ENCODE measurements at regions not wholly inside any gene's neighbourhood (a gene's known extent, or its start where the extent isn't known, plus 50 kb on each side); places are given as distances from the start of the nearest gene placed in this dataset.
"Not testable (repeated sequence)": the region's sequence is repeated elsewhere in the genome, so short reads cannot be mapped to it uniquely, and the experiment has no call there.

DNA sequence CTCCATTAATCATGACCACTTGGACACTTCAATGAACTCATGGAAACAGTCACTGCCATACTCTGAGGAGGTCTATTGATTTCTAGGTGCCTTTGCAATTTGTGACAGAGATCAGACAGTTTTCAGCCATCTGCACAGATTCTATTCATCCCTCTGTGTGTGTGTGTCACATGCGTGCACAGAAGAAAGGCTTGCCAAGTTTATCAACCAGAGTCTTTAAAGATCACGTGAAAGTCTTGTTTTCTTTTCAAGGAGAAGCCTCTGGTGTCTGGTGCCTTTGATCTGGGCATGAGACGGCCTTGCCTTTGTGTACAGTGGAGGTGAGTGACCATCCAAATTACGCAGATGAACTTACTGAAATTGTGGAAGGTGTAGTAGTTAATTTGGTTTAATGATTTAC, 164.2 kb downstream of the VAPA start:
- no peak for DNase-seq (ENCODE audit: extremely low read depth, low read depth)

DNA sequence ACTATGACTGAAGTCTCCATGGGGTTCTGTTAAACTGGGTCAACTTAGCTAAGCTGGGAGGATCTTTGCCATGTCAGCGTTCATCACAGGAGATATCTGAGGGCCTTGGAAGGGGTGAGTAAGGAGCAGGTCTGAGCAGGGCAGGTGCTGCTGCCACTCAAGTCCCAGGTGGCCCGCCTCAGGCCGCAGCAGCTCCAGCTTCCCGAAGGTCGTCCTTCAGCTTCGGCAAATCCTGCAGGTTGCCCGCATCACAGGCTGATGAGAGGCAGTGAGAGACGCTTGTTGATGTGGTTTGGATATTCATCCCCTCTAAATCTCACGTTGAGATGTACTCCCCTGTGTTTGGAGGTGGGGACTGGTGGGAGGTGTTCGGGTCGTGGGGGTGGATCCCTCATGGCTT, 166.6 kb downstream of the VAPA start:
- no peak for DNase-seq (ENCODE audit: extremely low read depth, low read depth)

DNA sequence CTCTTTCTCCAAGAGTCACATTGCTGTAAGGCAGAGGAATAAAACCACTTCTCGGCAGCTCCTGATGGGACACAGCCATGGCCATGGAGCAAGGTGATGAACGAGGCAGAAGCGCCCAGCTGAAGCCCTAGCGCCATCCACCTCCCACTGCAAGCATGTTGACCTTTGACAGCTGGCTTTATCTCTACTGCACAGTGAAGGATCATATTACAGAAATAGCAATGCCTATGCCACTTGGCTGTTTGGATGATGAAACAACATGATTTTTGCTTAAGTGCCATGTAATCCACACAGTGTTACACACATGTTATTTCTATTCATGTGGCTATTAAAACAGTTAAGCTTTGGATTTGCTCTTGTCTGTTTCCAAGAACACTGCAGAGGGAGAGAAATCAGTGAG, 167.7 kb downstream of the VAPA start:
- no peak for DNase-seq (ENCODE audit: extremely low read depth, low read depth)

DNA sequence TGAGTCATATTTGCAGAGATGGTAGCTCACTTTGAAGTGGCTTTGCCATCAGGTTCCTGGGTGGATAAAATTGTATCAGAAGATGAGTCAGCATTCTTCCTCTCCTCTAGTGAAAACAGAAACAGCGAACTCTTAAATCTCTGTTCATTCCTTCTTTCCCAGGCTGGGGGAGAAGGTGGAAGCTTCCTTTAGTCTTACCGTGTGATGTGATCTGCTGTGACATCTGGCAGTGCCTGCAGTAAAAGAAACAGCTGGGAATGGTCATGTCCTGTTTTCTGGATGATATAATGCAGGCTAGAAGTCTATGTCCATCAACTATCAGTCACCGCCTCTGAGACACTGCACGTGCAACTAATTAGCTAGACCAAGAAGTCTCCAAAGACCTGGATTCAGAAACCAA, 171.6 kb downstream of the VAPA start:
- DNase-seq (ENCODE audit: extremely low read depth, low read depth), result no peak

DNA sequence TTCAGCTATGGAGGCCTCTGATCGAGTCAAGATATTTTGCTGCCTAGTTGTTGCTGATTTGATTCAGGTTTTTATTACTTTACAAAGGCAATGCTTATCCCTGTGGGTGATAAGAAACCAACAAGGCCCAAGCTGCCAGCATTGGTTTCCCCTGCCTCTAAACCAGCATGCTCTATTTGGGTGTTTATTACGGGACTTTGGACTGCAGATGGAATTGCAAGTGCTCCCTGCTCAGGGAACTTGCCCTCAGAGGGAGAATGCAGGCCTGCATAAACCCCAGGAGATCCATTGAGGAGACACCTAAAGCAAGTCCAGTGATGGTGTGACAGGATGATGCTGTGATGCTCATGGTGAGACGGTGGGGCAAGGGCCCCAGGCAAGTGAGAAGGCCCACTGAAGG, 172.1 kb downstream of the VAPA start:
- no peak for DNase-seq (ENCODE audit: extremely low read depth, low read depth)

DNA sequence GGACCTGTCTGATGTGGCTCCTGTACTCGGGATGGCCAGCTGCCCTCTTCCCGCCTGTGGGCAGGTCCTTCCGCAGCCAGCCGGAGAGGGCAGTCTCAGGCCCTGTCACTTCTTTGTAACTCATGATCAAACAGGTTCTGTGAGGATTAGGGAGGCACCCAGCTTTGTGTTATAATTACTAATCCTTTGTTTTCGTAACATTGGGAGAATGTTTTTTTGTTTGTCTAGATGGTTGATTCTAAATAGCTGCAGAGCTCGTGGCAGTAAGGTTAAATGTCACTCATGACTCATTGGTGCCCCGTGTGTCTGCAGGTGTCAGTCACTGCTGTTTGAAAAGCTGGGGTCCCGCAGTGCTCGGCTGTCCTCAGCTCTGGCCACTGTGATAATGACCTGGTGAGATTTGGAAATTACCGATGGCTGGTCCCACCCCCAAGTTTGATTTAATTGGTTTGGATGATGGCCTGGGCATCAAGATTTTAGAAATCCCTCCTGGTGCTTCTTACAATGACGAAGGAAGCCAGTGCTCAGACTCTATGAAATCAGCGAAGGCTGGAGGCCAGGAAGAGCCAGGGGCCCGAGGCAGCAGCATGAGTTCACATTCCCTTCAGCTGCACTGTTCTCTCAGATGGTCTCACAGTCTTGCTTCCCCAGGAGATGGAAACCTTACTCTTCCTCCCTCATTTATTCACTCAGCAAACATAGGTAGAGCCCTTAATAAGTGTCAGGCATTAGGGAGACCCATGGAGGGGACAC, 172.8 kb downstream of the VAPA start:
- DNase-seq (ENCODE audit: extremely low read depth, low read depth), result no peak

DNA sequence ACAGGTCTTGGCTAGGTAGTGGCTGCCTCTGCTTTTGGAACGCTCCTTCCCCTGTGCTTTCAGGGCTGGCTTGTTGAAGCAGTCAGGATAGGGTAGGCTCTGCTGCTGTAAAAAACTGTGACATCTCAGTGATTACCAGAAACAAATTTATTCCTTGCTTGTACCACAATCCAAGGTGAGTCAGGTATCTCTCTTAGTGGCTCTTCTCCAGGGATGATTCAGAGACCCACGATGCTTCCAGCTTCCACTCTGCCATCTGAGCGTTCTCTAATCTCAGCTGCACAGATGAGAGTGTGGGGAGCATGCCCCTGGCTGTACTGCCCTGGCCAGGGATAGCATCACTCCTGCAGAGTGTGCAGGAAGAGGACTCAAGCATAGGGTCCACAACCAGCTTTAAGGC, 174.9 kb downstream of the VAPA start:
- DNase-seq (ENCODE audit: extremely low read depth, low read depth), result no peak

DNA sequence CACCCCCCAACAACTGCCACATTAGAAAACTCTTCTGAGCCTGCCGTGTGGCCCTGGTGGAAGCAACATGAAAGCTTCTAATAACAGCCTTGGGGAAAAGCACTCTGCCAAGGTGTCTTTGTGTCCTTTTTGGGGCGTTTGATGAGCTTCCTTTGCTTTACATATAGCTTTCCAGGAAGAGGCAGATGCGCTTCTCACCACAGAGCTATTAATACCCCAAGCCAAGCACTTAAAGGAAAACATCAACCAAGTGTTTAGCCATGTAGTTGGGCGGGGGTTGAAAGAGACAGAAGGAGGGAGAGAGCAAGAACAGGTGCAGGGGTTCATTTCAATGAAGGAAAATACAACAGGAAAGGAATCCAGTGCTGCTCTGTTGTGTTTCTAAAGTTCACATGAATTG, 176.1 kb downstream of the VAPA start:
- no peak for DNase-seq (ENCODE audit: extremely low read depth, low read depth)

DNA sequence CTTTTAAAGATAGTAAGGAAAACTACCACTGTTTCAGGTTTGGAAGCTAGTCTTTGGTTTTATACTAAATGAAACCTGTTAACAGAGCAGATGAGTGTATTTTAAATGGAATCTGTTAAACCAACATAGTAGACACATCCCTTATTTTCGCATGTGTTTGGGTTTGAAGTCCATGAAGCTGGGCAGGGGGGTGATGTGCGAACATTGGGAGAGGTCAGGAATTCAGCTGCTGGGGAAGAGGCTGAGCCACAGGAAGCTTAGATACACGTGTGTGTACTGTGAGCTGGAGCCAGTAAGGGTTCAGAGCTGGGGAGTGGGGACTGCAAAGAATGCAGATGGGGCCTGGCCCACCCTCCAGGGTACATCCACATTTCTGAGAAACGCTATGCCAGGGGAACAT, 176.9 kb downstream of the VAPA start:
- DNase-seq (ENCODE audit: extremely low read depth, low read depth), result no peak

DNA sequence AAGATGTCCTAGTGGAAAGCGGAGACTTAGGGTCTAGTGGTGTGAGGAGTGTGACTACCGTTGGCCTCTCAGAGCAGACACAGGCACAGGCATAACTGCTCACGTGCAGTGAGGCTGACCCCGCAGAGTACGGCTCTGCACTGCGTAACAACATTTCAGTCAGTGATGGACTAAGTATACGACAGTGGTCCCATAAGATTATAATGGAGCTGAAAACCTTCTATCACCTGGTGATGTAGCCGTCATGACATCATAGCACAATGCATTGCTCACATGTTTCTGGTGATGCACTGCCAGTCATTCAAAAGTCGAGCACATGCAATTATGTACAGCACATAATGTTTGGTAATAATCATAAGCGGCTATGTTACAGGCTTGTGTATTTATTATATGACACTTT, 179.6 kb downstream of the VAPA start:
- no peak for DNase-seq (ENCODE audit: extremely low read depth, low read depth)

DNA sequence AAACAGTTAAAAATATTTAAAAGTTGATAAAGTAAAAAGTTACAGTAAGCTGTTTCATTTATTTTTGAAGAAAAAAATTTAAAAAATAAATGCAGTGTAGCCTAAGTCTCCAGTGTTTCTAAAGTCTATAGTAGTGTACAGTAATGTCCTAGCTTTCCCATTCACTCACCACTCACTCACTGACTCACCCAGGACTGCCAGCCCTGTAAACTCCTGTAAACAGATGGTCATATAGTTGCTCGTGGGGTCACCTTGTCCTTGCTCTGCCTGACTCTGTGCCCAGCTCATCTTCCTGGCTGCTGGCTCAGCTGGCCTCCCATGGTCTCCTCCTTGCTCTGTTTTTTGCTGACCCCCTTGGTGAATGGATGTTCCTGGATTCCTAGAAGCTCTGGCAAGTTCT, 180.3 kb downstream of the VAPA start:
- peak; percentile 6 for DNase-seq (ENCODE audit: extremely low read depth, low read depth)

DNA sequence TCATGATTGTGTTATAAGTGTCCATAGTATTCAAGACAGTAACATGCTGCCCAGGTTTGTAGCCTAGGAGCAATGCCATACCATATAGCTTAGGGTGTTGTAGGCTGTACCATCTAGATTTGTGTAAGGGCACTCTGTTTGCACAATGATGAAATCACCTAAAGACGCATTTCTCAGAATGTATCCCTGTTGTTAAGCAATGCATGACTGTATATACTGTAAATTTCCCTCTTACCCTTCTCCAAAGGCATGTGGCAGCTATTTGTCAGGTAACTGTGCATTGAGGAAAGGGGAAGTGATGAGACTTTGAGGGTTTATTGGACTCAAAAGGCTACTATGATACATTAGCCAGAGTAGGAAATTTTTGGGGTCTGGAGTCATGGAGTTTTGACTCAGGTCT, 180.8 kb downstream of the VAPA start:
- DNase-seq (ENCODE audit: extremely low read depth, low read depth), result peak; percentile 25

DNA sequence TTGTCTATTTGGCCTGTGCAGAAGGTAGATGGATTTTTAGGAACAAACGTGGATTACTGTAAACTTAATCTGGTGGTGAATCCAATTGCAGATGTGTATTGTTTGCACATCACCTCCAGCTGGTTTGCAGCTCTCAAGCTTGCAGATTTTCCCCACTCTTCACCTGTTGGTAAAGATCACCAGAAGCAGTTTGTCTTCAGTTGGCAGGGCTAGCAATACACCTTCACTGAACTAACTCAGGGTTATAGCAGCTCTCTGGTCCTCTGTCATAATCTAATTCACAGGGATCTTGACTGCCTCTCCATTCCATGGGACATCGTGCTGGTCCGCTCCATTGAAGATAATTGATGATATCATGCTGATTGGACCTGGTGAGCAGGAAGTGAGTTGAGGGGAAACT, 181.5 kb downstream of the VAPA start:
- DNase-seq (ENCODE audit: extremely low read depth, low read depth), result no peak

DNA sequence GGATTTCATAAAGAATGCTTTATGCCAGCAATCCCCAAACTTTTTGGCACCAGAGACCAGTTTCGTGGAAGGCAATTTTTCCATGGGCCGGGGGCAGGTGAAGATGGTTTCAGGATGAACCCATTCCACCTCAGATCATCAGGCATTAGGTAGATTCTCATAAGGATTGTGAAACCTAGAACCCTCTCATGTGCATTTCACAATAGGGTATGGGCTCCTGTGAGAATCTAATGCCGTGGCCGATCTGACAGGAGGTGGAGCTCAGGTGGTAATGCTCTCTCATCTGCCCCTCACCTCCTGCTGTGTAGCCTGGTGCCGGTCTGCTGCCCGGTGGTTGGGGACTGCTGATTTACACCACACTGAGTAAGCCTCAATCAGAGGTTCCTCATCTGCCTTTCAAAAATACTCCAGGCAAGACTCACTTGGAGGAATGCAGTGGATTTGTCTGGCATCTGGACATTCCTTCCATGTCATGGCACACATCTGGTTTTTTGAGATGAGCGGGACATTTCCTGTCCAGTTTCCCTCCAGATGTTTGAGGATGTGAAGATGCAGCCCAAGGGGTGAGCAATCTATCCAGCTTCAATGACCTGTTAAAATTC, 185.8 kb downstream of the VAPA start:
- no peak for DNase-seq (ENCODE audit: extremely low read depth, low read depth)

DNA sequence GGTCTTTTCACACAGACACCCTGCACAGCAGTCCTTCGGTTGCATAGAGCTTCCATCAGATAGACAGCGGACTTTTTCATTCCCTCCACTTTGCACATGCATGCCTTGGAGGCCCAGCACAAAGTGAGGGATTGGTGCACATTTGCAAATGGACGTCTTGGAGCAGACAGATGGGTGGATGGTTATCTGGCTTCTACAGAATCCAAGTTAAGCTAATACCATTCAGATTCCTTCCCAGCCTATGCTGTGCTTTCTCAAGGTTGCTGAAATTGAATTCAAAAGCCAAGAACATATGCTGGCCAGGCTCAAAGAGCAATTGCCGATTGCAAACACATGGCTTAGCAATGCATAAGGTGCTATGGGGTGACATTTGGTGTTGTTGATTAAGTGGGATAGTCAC, 186.4 kb downstream of the VAPA start:
- no peak for DNase-seq (ENCODE audit: extremely low read depth, low read depth)

DNA sequence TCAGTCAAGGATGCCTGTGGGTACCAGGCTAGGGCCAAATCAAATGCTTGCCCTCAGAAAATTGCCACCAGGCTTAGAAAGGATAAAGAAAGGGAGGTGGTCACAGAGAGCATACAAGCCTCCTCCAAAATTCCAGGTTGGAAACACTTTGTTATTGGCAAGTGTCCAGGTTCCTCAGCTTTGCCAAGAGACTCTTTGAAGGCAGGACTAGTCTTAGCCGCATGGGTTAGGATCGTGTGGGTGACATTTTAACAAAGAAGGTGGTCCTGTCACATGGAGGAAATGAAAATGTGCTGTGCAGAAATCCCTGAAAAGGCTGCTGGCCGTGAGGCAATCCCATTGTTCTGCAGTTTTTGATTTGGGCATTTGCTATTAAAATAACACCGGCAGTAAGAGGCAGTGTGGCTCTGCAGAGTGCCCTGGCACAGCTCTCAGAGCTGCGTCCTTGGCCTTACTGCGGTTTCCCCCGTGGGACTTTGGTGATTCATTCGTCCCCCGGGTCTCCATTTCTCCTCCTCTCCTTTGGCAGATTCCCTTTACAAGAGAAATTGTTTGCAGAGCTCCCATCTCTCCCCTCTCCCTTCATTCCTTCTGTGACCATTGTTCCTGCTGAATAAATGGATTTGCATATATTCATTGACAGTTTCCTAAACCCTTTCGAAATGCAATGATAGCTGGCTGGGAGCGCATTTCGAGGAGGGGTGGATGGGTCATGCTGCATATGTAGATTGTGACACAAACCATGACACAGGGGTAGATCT, 187.3 kb downstream of the VAPA start:
- no peak for DNase-seq (ENCODE audit: extremely low read depth, low read depth)

DNA sequence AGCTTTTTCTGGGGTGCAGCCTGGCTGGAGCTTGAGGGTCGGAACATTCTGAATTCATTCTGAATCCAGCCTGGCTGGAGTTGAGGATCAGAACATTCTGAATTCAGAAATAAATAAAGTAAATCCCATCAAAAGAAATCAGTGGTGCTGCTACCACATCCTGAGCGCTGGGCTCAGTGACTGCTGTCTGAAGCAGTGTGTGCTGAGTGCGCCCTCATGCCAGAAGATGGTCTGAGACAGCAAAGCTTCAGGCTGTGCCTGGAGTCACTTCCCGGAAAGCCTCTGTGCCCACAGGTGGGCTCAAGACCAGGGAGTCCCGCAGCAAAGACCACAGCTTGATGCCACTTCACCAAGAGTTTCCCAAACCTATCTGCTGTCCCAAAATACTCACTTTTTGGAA, 187.9 kb downstream of the VAPA start:
- no peak for DNase-seq (ENCODE audit: extremely low read depth, low read depth)

DNA sequence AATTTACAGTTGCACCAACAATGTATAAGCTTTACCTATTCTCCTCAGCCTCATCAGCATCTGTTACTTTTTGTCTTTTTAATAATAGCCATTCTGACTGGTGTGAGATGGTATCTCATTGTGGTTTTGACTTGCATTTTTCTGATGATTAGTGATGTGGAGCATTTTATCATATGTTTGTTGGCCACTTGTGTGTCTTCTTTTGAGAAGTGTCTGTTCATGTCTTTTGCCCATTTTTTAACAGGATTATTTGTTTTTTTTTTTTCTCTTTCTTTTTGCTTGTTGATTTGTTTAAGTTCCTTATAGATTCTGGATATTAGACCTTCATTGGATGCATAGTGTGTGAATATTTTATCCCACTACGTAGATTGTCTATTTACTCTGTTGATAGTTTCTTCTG, 191.3 kb downstream of the VAPA start:
- DNase-seq (ENCODE audit: extremely low read depth, low read depth), result not testable (repeated sequence)

DNA sequence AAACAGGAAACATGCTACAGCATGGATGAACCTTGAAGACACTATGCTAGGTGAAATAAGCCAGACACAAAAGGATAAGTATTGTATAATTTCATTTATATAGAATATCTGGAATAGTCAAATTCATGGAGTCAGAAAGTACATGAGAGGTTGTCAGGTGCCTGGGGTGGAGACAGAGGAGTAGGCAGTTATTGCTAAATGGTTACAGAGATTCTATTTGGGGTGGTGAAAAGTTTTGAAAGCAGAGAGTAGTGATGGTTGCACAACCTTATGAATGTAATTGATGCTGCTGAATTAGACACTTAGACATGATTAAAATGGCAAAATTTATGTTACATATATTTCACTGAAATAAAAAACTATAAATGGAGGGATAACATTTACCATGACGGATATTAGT, 197.4 kb downstream of the VAPA start:
- no peak for DNase-seq (ENCODE audit: extremely low read depth, low read depth)

DNA sequence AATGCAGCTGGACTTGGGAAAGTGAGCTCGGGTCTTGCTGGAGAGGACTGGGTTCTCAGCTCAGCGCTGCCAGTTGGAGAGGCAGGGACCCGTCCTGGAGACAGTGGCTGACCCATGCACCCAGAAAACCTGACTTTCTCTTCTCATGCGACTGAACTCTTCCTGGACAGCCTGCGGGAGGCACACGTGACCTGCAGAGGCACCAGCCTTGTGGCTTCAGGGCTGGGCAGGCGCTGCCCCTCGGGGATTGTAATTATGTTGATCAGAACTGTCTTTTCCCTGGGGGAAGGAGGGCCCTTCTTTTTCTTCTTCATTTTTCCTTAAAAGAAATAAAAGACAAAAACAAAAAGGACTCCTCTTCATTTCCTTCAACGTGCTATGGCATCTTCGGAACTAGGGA, 198.1 kb downstream of the VAPA start:
- no peak for DNase-seq (ENCODE audit: extremely low read depth, low read depth)

DNA sequence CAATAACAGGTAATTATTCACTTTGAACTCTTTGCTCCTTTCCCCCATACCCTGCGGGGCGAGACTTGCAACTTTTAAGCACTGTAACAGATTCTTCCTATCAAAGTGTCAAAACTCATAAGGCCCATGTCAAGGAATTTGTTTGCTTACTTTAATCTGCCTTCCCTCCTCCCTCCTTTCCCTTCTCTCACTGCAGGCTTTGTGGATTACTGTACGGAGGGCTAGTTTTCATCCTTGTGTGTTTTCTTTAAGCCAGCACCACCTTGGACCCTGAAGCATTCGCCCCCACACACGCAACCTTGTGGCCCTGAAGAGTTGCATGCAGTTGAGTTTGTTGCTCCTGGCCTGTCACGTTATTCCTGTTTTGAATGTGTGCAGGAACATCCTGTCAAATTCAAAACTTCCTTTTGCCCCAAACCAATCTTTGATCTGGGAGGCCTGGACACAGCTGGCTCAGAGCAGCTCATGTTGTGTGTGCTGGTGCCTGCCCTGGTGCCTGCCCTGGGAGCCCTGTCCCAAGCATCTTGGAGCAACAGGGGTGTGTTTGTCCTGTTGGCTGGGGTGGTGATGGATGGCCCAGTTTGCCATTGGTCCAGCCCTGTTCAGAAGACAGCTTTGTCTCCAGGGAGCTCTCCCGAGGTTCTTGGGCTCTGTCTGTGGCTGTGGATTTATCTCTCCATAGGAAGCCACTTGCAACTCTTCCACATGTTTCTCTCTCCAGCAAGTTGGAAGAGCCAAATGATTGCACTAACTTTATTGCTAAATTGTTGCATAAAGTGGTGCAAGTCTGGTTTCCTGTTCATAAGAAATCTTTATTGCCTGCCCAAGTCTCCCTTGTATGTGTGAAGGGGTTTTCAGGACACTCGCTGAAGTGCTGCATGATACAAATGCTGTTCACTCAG, 199.6 kb downstream of the VAPA start:
- DNase-seq (ENCODE audit: extremely low read depth, low read depth), result no peak

Measured in NCI-H460 (cell line).